PC-9 (cell line): ENCODE measurements at regions not wholly inside any gene's neighbourhood (a gene's known extent, or its start where the extent isn't known, plus 50 kb on each side); places are given as distances from the start of the nearest gene placed in this dataset.

Source experiments
- CTCF ChIP-seq: fragments of 200-600 bp; sonication (generic); conservative IDR thresholded peaks from 2 replicates; pipeline ENCODE4 v1.6.1; 2017; ENCODE audit warnings: mixed run types, antibody characterized with exemption, mild to moderate bottlenecking, moderate library complexity
- EZH2 ChIP-seq: fragments of 200-600 bp; sonication (generic); IDR thresholded peaks from 2 replicates; pipeline ENCODE4 v1.8.0; 2017; ENCODE audit warnings: antibody characterized with exemption, low read depth

GRCh38 chr18:32868406-32868805 is 95.6 kb upstream of the KLHL14 start:
- TF ChIP-seq CTCF (no peak), EZH2 (no peak)
